ENCODE measurements at regions not wholly inside any gene's neighbourhood (a gene's known extent, or its start where the extent isn't known, plus 50 kb on each side); places are given as distances from the start of the nearest gene placed in this dataset.

DNA sequence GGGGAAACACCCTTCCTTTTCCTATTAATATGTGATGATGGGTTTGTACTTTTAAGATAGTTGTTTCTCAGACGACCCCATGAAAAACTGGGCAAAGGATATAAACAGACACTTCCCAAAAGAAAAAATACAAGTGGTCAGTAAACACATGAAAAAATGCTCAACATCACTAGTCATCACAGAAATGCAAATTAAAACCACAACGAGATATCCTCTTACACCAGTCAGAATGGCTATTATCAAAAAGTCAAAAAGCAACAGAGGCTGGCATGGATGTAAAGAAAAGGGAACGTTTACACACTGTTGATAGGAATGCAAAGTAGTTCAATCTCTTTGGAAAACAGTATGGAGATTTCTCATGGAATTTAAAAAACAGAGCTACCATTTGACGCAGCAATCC is 111.4 kb upstream of the ZEB1 start:
- TF ChIP-seq DR1 (CRISPR knock-in tag; IDR thresholded peaks at IDR 0.05) (no peak), ZFP90 (CRISPR knock-in tag; IDR thresholded peaks at IDR 0.05; ENCODE audit: borderline replicate concordance) (no peak), DNMT3B (CRISPR knock-in tag; conservative IDR thresholded peaks at IDR 0.05) (no peak)
- TF ChIP-seq, protein P1, sequence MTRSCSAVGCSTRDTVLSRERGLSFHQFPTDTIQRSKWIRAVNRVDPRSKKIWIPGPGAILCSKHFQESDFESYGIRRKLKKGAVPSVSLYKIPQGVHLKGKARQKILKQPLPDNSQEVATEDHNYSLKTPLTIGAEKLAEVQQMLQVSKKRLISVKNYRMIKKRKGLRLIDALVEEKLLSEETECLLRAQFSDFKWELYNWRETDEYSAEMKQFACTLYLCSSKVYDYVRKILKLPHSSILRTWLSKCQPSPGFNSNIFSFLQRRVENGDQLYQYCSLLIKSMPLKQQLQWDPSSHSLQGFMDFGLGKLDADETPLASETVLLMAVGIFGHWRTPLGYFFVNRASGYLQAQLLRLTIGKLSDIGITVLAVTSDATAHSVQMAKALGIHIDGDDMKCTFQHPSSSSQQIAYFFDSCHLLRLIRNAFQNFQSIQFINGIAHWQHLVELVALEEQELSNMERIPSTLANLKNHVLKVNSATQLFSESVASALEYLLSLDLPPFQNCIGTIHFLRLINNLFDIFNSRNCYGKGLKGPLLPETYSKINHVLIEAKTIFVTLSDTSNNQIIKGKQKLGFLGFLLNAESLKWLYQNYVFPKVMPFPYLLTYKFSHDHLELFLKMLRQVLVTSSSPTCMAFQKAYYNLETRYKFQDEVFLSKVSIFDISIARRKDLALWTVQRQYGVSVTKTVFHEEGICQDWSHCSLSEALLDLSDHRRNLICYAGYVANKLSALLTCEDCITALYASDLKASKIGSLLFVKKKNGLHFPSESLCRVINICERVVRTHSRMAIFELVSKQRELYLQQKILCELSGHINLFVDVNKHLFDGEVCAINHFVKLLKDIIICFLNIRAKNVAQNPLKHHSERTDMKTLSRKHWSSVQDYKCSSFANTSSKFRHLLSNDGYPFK (CRISPR knock-in tag; IDR thresholded peaks at IDR 0.05; ENCODE audit: borderline replicate concordance) = no peak
